ENCODE measurements at regions not wholly inside any gene's neighbourhood (a gene's known extent, or its start where the extent isn't known, plus 50 kb on each side); places are given as distances from the start of the nearest gene placed in this dataset.

- H3K4me2 ChIP-seq (ENCODE audit: low read length), result no peak overlapping the region
- no peak overlapping the region for H3K27ac ChIP-seq (ENCODE audit: low read length)
- no peak overlapping the region for H3K9ac ChIP-seq (ENCODE audit: low read length)
- no peaks in the 10 kb centered on the region for H3K36me3 ChIP-seq (replicated peaks; ENCODE audit: low read depth, low read length)
- TF ChIP-seq EZH2phosphoT487 (IDR thresholded peaks at IDR 0.05; ENCODE audit: low read depth), result no peak
- TF ChIP-seq, protein P1, sequence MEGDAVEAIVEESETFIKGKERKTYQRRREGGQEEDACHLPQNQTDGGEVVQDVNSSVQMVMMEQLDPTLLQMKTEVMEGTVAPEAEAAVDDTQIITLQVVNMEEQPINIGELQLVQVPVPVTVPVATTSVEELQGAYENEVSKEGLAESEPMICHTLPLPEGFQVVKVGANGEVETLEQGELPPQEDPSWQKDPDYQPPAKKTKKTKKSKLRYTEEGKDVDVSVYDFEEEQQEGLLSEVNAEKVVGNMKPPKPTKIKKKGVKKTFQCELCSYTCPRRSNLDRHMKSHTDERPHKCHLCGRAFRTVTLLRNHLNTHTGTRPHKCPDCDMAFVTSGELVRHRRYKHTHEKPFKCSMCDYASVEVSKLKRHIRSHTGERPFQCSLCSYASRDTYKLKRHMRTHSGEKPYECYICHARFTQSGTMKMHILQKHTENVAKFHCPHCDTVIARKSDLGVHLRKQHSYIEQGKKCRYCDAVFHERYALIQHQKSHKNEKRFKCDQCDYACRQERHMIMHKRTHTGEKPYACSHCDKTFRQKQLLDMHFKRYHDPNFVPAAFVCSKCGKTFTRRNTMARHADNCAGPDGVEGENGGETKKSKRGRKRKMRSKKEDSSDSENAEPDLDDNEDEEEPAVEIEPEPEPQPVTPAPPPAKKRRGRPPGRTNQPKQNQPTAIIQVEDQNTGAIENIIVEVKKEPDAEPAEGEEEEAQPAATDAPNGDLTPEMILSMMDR (IDR thresholded peaks at IDR 0.05; ENCODE audit: low read depth, low read length), result no peak
- H3K4me3 ChIP-seq (ENCODE audit: low read length), result no peak overlapping the region
- no peaks in the 10 kb centered on the region for H3K79me2 ChIP-seq (ENCODE audit: low read length)
- H3K27me3 ChIP-seq (ENCODE audit: low read depth, low read length), result no peaks in the 10 kb centered on the region
- H2AFZ ChIP-seq (ENCODE audit: low read depth, low read length), result no peak overlapping the region
- peaks cover 33% of the 10 kb centered on the region for H3K4me1 ChIP-seq (ENCODE audit: low read length)
- H3K9me3 ChIP-seq (ENCODE audit: insufficient read depth, low read length), result no peaks in the 10 kb centered on the region
- no peaks in the 10 kb centered on the region for H4K20me1 ChIP-seq (ENCODE audit: insufficient read depth, low read length)
Measured at GRCh38 chr18:46424898-46425297, 232.1 kb downstream of the LOXHD1 start.

DNA sequence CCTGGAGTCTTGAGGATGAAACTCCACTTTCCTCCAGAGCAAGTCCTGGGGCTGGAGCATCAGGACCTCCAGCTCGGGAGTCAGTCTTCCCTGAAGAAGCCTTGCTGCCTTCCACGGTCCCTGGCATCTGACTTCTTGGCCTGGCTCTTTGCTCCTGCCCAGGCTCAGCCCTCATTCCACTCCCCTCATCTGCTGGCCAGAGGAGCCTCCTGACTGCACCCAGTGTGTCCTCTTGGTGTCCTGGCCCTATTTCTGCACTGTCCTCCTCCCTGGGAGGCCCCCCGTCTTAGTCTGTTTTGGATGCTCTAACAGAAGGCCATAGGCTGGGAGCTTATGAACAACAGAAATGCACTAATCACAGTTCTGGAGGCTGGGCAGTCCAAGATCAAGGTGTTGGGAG lies 231.5 kb downstream of the LOXHD1 start:
- no peak overlapping the region for H3K9ac ChIP-seq (ENCODE audit: low read length)
- H3K4me2 ChIP-seq (ENCODE audit: low read length), result no peak overlapping the region
- H3K27me3 ChIP-seq (ENCODE audit: low read depth, low read length), result 0 out of 2 replicates have a peak, but pooled peaks cover 4% of the 10 kb centered on the region
- H3K4me3 ChIP-seq (ENCODE audit: low read length), result no peak overlapping the region
- no peak overlapping the region for H3K27ac ChIP-seq (ENCODE audit: low read length)
- H4K20me1 ChIP-seq (ENCODE audit: insufficient read depth, low read length), result no peaks in the 10 kb centered on the region
- TF ChIP-seq EZH2phosphoT487 (IDR thresholded peaks at IDR 0.05; ENCODE audit: low read depth), result no peak
- TF ChIP-seq, protein P1 (IDR thresholded peaks at IDR 0.05; ENCODE audit: low read depth, low read length), result no peak
- H3K4me1 ChIP-seq (ENCODE audit: low read length), result peaks cover 36% of the 10 kb centered on the region
- H3K9me3 ChIP-seq (ENCODE audit: insufficient read depth, low read length), result no peaks in the 10 kb centered on the region
- no peak overlapping the region for H2AFZ ChIP-seq (ENCODE audit: low read depth, low read length)
- no peaks in the 10 kb centered on the region for H3K36me3 ChIP-seq (replicated peaks; ENCODE audit: low read depth, low read length)
- H3K79me2 ChIP-seq (ENCODE audit: low read length), result no peaks in the 10 kb centered on the region

DNA sequence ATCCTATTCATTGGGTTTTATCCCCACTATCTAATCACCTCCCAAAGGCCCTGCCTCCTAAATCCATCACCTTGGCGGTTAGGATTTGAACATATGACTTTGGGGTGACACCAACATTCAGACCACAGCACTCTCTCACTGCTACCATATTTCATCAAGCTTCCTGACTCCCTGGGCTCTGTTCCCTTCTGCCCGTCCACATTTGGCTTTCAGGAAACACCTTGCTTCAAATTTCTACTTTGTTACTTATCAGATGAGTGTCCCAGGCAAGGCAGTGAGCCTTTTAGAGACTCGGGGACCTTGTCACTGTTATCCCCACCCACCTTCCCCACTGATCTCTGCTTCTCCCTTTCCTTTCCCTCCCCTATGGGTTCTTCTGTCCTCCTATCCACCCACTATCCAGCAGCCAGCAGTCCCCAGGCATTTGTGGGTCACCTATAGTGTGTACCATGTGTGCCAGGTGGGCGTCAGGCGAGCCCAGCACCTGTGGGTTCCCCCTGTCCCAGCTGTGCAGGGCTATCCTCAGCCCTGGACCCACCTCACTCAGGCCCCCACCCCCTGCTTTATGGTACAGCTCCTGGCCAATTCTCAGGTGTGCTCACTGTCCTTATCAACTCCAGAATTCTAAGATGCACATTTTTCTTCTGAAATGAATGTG lies 230.9 kb downstream of the LOXHD1 start:
- H3K4me1 ChIP-seq (ENCODE audit: low read length), result peaks cover 38% of the 10 kb centered on the region
- H3K4me2 ChIP-seq (ENCODE audit: low read length), result no peak overlapping the region
- H3K9ac ChIP-seq (ENCODE audit: low read length), result no peak overlapping the region
- TF ChIP-seq, protein P1 (IDR thresholded peaks at IDR 0.05; ENCODE audit: low read depth, low read length), result no peak
- no peak for TF ChIP-seq EZH2phosphoT487 (IDR thresholded peaks at IDR 0.05; ENCODE audit: low read depth)
- no peak overlapping the region for H3K27ac ChIP-seq (ENCODE audit: low read length)
- no peaks in the 10 kb centered on the region for H4K20me1 ChIP-seq (ENCODE audit: insufficient read depth, low read length)
- 0 out of 2 replicates have a peak, but pooled peaks cover 5% of the 10 kb centered on the region for H3K27me3 ChIP-seq (ENCODE audit: low read depth, low read length)
- H3K9me3 ChIP-seq (ENCODE audit: insufficient read depth, low read length), result no peaks in the 10 kb centered on the region
- no peak overlapping the region for H2AFZ ChIP-seq (ENCODE audit: low read depth, low read length)
- no peak overlapping the region for H3K4me3 ChIP-seq (ENCODE audit: low read length)
- H3K36me3 ChIP-seq (replicated peaks; ENCODE audit: low read depth, low read length), result no peaks in the 10 kb centered on the region
- H3K79me2 ChIP-seq (ENCODE audit: low read length), result no peaks in the 10 kb centered on the region

GRCh38 chr18:46426679-46427047 lies 230.4 kb downstream of the LOXHD1 start:
- H3K9ac ChIP-seq (ENCODE audit: low read length), result no peak overlapping the region
- H3K36me3 ChIP-seq (replicated peaks; ENCODE audit: low read depth, low read length), result no peaks in the 10 kb centered on the region
- 0 out of 2 replicates have a peak, but pooled peaks cover 5% of the 10 kb centered on the region for H3K27me3 ChIP-seq (ENCODE audit: low read depth, low read length)
- no peak overlapping the region for H3K4me3 ChIP-seq (ENCODE audit: low read length)
- no peak overlapping the region for H2AFZ ChIP-seq (ENCODE audit: low read depth, low read length)
- H3K4me2 ChIP-seq (ENCODE audit: low read length), result peak overlapping the region; percentile 8; the same call in 1 of the 2 replicates
- no peak overlapping the region for H3K27ac ChIP-seq (ENCODE audit: low read length)
- H3K79me2 ChIP-seq (ENCODE audit: low read length), result no peaks in the 10 kb centered on the region
- TF ChIP-seq, protein P1 (IDR thresholded peaks at IDR 0.05; ENCODE audit: low read depth, low read length), result no peak
- no peak for TF ChIP-seq EZH2phosphoT487 (IDR thresholded peaks at IDR 0.05; ENCODE audit: low read depth)
- H3K4me1 ChIP-seq (ENCODE audit: low read length), result peaks cover 34% of the 10 kb centered on the region
- H3K9me3 ChIP-seq (ENCODE audit: insufficient read depth, low read length), result no peaks in the 10 kb centered on the region
- H4K20me1 ChIP-seq (ENCODE audit: insufficient read depth, low read length), result no peaks in the 10 kb centered on the region

All from OCI-LY3 (cell line).